A549 (cell line): ENCODE measurements at regions not wholly inside any gene's neighbourhood (a gene's known extent, or its start where the extent isn't known, plus 50 kb on each side); places are given as distances from the start of the nearest gene placed in this dataset.

Source experiments
- CTCF ChIP-seq: fragments of >200 bp; sonication (Bioruptor Twin); formaldehyde crosslinking; IDR thresholded peaks from 3 replicates; pipeline ENCODE4 v1.5.1; 2016
- HDAC2 ChIP-seq: fragments of 200-600 bp; sonication (generic); IDR thresholded peaks from 2 replicates; pipeline ENCODE4 v1.6.1; 2016
- HMGXB4 ChIP-seq: fragments of 250-450 bp; sonication (Bioruptor Pico); IDR thresholded peaks from 2 replicates; pipeline ENCODE4 v1.5.0; 2021; ENCODE audit warnings: mild to moderate bottlenecking, moderate library complexity, borderline replicate concordance
- HOXA7 ChIP-seq: fragments of 250-450 bp; sonication (Bioruptor Pico); IDR thresholded peaks from 2 replicates; pipeline ENCODE4 v1.5.0; 2020; ENCODE audit warnings: mild to moderate bottlenecking, moderate library complexity
- JUN ChIP-seq, 2 experiments: fragments of >200 bp; sonication (Bioruptor Twin); formaldehyde crosslinking; IDR thresholded peaks; 2 replicates in 1 of 2; 3 replicates in 1 of 2; pipeline ENCODE4 v1.6.1; 2016 to 2017
- JUNB ChIP-seq: fragments of >200 bp; sonication (Bioruptor Twin); formaldehyde crosslinking; IDR thresholded peaks from 2 replicates; pipeline ENCODE4 v1.6.1; 2016
- MAX ChIP-seq: IDR thresholded peaks from 2 replicates; pipeline ENCODE4 v1.6.1; 2012
- PHF8 ChIP-seq: fragments of 200-600 bp; sonication (generic); IDR thresholded peaks from 2 replicates; pipeline ENCODE4 v1.6.1; 2016; ENCODE audit warnings: low read depth, mild to moderate bottlenecking, antibody characterized with exemption, moderate library complexity, borderline replicate concordance
- POLR2A ChIP-seq: IDR thresholded peaks from 2 replicates; pipeline ENCODE4 v1.6.1; 2012; ENCODE audit warnings: mild to moderate bottlenecking, low read length
- POLR2AphosphoS2 ChIP-seq: conservative IDR thresholded peaks from 2 replicates; pipeline ENCODE4 v1.6.1; 2012; ENCODE audit warnings: low read length, improper control_type of control experiment, inconsistent platforms
- RARB ChIP-seq: fragments of 250-450 bp; sonication (Bioruptor Pico); IDR thresholded peaks from 2 replicates; pipeline ENCODE4 v1.8.0; 2021; ENCODE audit warnings: mild to moderate bottlenecking, moderate library complexity
- REST ChIP-seq: fragments of 200-600 bp; sonication (generic); IDR thresholded peaks from 2 replicates; pipeline ENCODE4 v1.6.1; 2016; ENCODE audit warnings: antibody characterized with exemption, mild to moderate bottlenecking, moderate library complexity
- RFX5 ChIP-seq: fragments of 450-650 bp; IDR thresholded peaks from 2 replicates; pipeline ENCODE4 v1.7.1; 2014; ENCODE audit warnings: antibody characterized with exemption, mild to moderate bottlenecking, moderate library complexity

- TF ChIP-seq HDAC2: no peak
- no peak for TF ChIP-seq HMGXB4 (CRISPR knock-in tag)
- TF ChIP-seq CTCF: no peak
- no peak for TF ChIP-seq RFX5
- TF ChIP-seq POLR2AphosphoS2: no peak
- TF ChIP-seq POLR2A: no peak
- no peak for TF ChIP-seq RARB (CRISPR knock-in tag)
- no peak for TF ChIP-seq JUNB
- no peak for TF ChIP-seq PHF8
- no peak for TF ChIP-seq JUN (IDR thresholded peaks at IDR 0.05)
- no peak for TF ChIP-seq MAX
- TF ChIP-seq HOXA7 (CRISPR knock-in tag): no peak
- TF ChIP-seq REST: no peak
Observed at GRCh38 chr5:90066920-90067319, 342.6 kb downstream of the CETN3 start.
